ENCODE measurements at regions not wholly inside any gene's neighbourhood (a gene's known extent, or its start where the extent isn't known, plus 50 kb on each side); places are given as distances from the start of the nearest gene placed in this dataset.

- Histone ChIP-seq H3K27me3 (ENCODE audit: control insufficient read depth, insufficient read depth, low read length) (no peaks in the 10 kb centered on the region), H3K9me3 (ENCODE audit: control insufficient read depth, insufficient read depth, low read length) (peaks cover 11% of the 10 kb centered on the region), H3K4me3 (ENCODE audit: low read depth, low read length) (no peak overlapping the region), H3K27ac (ENCODE audit: low read depth, low read length) (no peak overlapping the region)
- TF ChIP-seq, protein P1, sequence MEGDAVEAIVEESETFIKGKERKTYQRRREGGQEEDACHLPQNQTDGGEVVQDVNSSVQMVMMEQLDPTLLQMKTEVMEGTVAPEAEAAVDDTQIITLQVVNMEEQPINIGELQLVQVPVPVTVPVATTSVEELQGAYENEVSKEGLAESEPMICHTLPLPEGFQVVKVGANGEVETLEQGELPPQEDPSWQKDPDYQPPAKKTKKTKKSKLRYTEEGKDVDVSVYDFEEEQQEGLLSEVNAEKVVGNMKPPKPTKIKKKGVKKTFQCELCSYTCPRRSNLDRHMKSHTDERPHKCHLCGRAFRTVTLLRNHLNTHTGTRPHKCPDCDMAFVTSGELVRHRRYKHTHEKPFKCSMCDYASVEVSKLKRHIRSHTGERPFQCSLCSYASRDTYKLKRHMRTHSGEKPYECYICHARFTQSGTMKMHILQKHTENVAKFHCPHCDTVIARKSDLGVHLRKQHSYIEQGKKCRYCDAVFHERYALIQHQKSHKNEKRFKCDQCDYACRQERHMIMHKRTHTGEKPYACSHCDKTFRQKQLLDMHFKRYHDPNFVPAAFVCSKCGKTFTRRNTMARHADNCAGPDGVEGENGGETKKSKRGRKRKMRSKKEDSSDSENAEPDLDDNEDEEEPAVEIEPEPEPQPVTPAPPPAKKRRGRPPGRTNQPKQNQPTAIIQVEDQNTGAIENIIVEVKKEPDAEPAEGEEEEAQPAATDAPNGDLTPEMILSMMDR (IDR thresholded peaks at IDR 0.05; ENCODE audit: low read depth, low read length): no peak
- ChIA-PET POLR2A (no interaction called here), CTCF (no interaction called here)
- no peak for DNase-seq (ENCODE audit: low read depth, low spot score)
These were observed 159.1 kb upstream of the LMNTD1 start for GRCh38 chr12:25712169-25712568.

DNA sequence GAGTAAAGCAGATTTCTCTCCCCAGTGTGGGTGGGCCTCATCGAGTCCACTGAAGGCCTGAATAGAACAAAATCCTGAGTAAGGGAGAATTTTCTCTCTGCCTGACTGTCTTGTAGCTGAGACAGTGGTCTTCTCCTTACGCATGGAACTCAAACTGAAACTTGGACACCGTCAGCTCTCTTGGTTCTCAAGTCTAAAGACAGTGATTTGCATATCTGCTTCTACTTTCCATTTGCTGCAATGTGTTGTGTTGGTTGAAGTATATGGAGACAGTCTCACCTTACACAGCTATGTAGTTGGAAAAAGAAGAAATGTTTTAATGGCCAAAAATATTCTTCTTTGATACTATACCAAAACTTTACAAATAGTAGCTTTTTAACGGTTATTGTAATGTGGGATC is 160.2 kb upstream of the LMNTD1 start:
- H3K27ac ChIP-seq (ENCODE audit: low read depth, low read length): no peak overlapping the region
- H3K9me3 ChIP-seq (ENCODE audit: control insufficient read depth, insufficient read depth, low read length): peaks cover 7% of the 10 kb centered on the region
- no peak for DNase-seq (ENCODE audit: low read depth, low spot score)
- CTCF ChIA-PET: no interaction called here
- POLR2A ChIA-PET: no interaction called here
- no peak overlapping the region for H3K4me3 ChIP-seq (ENCODE audit: low read depth, low read length)
- TF ChIP-seq, protein P1 (IDR thresholded peaks at IDR 0.05; ENCODE audit: low read depth, low read length): no peak
- no peaks in the 10 kb centered on the region for H3K27me3 ChIP-seq (ENCODE audit: control insufficient read depth, insufficient read depth, low read length)

DNA sequence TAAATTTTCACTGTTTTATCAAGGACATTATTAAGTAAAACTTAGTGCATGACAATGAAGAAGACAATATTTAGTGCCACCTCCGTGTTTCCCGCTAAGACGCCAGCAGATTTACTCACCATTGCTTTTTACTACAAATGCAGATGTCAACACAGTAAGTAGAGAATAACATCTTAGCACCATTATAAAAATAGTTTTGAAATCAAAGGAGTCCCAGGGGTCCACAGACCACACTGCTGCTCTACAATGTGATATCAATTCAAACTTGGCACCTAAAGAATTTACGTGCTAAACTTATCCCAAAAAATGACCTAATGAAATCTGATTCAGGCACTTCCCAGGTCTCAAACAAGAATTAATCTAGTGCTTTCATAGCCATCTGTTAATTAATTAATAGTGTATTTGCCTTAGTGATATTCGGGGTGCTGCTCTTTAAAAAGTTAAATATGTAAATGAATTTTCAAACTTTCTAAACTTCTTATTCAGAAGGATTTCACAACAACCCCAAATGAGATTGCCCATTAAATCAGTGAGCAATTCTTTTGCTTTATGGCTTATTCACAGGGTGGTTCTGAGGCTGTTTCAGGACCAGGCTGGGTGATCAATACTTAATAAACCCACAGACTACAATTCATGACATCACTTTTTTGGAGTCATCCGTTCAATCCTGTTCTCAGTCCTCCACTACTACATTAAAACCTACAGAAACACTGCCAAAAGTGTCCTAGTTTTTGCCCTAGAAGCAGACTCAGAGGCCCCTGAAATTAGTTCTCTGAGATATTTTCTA is 161.3 kb upstream of the LMNTD1 start:
- Histone ChIP-seq H3K4me3 (ENCODE audit: low read depth, low read length) (no peak overlapping the region), H3K9me3 (ENCODE audit: control insufficient read depth, insufficient read depth, low read length) (peaks cover 7% of the 10 kb centered on the region), H3K27me3 (ENCODE audit: control insufficient read depth, insufficient read depth, low read length) (no peaks in the 10 kb centered on the region), H3K27ac (ENCODE audit: low read depth, low read length) (no peak overlapping the region)
- TF ChIP-seq, protein P1 (IDR thresholded peaks at IDR 0.05; ENCODE audit: low read depth, low read length): no peak
- no peak for DNase-seq (ENCODE audit: low read depth, low spot score)
- CTCF ChIA-PET: no interaction called here
- POLR2A ChIA-PET: no interaction called here

- ChIA-PET CTCF (no interaction called here), POLR2A (no interaction called here)
- no peak overlapping the region for H3K4me3 ChIP-seq (ENCODE audit: low read depth, low read length)
- TF ChIP-seq, protein P1 (IDR thresholded peaks at IDR 0.05; ENCODE audit: low read depth, low read length): no peak
- H3K9me3 ChIP-seq (ENCODE audit: control insufficient read depth, insufficient read depth, low read length): peaks cover 7% of the 10 kb centered on the region
- H3K27me3 ChIP-seq (ENCODE audit: control insufficient read depth, insufficient read depth, low read length): no peaks in the 10 kb centered on the region
- no peak for DNase-seq (ENCODE audit: low read depth, low spot score)
- no peak overlapping the region for H3K27ac ChIP-seq (ENCODE audit: low read depth, low read length)
These were observed 162.0 kb upstream of the LMNTD1 start for GRCh38 chr12:25715102-25715501.

- H3K4me3 ChIP-seq (ENCODE audit: low read depth, low read length): no peak overlapping the region
- H3K27me3 ChIP-seq (ENCODE audit: control insufficient read depth, insufficient read depth, low read length): no peaks in the 10 kb centered on the region
- ChIA-PET POLR2A (no interaction called here), CTCF (no interaction called here)
- TF ChIP-seq, protein P1 (IDR thresholded peaks at IDR 0.05; ENCODE audit: low read depth, low read length): no peak
- no peak overlapping the region for H3K27ac ChIP-seq (ENCODE audit: low read depth, low read length)
- no peak for DNase-seq (ENCODE audit: low read depth, low spot score)
- H3K9me3 ChIP-seq (ENCODE audit: control insufficient read depth, insufficient read depth, low read length): no peaks in the 10 kb centered on the region; the same call in 1 of the 2 replicates
These were observed 163.8 kb upstream of the LMNTD1 start for GRCh38 chr12:25716842-25717241.

Data from AG04450 (cell line).